ENCODE measurements at regions not wholly inside any gene's neighbourhood (a gene's known extent, or its start where the extent isn't known, plus 50 kb on each side); places are given as distances from the start of the nearest gene placed in this dataset.

- TF ChIP-seq, protein P1, sequence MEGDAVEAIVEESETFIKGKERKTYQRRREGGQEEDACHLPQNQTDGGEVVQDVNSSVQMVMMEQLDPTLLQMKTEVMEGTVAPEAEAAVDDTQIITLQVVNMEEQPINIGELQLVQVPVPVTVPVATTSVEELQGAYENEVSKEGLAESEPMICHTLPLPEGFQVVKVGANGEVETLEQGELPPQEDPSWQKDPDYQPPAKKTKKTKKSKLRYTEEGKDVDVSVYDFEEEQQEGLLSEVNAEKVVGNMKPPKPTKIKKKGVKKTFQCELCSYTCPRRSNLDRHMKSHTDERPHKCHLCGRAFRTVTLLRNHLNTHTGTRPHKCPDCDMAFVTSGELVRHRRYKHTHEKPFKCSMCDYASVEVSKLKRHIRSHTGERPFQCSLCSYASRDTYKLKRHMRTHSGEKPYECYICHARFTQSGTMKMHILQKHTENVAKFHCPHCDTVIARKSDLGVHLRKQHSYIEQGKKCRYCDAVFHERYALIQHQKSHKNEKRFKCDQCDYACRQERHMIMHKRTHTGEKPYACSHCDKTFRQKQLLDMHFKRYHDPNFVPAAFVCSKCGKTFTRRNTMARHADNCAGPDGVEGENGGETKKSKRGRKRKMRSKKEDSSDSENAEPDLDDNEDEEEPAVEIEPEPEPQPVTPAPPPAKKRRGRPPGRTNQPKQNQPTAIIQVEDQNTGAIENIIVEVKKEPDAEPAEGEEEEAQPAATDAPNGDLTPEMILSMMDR (IDR thresholded peaks at IDR 0.05), result no peak
- TF ChIP-seq POLR2AphosphoS5 (IDR thresholded peaks at IDR 0.05) (no peak), POLR2A (IDR thresholded peaks at IDR 0.05) (no peak)
These were observed 223.1 kb downstream of the CLCN4 start for GRCh38 chrX:10379878-10380277.

Measured in prostate gland (tissue), 2 donors.